ENCODE measurements at regions not wholly inside any gene's neighbourhood (a gene's known extent, or its start where the extent isn't known, plus 50 kb on each side); places are given as distances from the start of the nearest gene placed in this dataset.
A peak's percentile ranks its signal among the peaks of the same experiment; 100 is the strongest.
"Not testable (repeated sequence)": the region's sequence is repeated elsewhere in the genome, so short reads cannot be mapped to it uniquely, and the experiment has no call there.

- H3K4me3 ChIP-seq (ENCODE audit: low read length) = no peak overlapping the region
- TF ChIP-seq, protein P1, sequence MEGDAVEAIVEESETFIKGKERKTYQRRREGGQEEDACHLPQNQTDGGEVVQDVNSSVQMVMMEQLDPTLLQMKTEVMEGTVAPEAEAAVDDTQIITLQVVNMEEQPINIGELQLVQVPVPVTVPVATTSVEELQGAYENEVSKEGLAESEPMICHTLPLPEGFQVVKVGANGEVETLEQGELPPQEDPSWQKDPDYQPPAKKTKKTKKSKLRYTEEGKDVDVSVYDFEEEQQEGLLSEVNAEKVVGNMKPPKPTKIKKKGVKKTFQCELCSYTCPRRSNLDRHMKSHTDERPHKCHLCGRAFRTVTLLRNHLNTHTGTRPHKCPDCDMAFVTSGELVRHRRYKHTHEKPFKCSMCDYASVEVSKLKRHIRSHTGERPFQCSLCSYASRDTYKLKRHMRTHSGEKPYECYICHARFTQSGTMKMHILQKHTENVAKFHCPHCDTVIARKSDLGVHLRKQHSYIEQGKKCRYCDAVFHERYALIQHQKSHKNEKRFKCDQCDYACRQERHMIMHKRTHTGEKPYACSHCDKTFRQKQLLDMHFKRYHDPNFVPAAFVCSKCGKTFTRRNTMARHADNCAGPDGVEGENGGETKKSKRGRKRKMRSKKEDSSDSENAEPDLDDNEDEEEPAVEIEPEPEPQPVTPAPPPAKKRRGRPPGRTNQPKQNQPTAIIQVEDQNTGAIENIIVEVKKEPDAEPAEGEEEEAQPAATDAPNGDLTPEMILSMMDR (conservative IDR thresholded peaks at IDR 0.05; ENCODE audit: low read length) = no peak
- DNase-seq (ENCODE audit: low read depth) = no peak
Measured at GRCh38 chr6:44021589-44022295, 105.5 kb downstream of the MRPL14 start.

- TF ChIP-seq, protein P1 (conservative IDR thresholded peaks at IDR 0.05; ENCODE audit: low read length) = no peak
- no peak overlapping the region for H3K4me3 ChIP-seq (ENCODE audit: low read length)
- DNase-seq (ENCODE audit: low read depth) = no peak
Measured at GRCh38 chr6:44020664-44021425, 106.4 kb downstream of the MRPL14 start.

GRCh38 chr6:44020148-44020547 lies 107.1 kb downstream of the MRPL14 start:
- TF ChIP-seq, protein P1 (conservative IDR thresholded peaks at IDR 0.05; ENCODE audit: low read length) = no peak
- DNase-seq (ENCODE audit: low read depth) = no peak
- H3K4me3 ChIP-seq (ENCODE audit: low read length) = no peak overlapping the region

- H3K4me3 ChIP-seq (ENCODE audit: low read length); DNase-seq (ENCODE audit: low read depth): not testable (repeated sequence)
Measured at GRCh38 chr6:44017307-44017706, 109.9 kb downstream of the MRPL14 start.

DNA sequence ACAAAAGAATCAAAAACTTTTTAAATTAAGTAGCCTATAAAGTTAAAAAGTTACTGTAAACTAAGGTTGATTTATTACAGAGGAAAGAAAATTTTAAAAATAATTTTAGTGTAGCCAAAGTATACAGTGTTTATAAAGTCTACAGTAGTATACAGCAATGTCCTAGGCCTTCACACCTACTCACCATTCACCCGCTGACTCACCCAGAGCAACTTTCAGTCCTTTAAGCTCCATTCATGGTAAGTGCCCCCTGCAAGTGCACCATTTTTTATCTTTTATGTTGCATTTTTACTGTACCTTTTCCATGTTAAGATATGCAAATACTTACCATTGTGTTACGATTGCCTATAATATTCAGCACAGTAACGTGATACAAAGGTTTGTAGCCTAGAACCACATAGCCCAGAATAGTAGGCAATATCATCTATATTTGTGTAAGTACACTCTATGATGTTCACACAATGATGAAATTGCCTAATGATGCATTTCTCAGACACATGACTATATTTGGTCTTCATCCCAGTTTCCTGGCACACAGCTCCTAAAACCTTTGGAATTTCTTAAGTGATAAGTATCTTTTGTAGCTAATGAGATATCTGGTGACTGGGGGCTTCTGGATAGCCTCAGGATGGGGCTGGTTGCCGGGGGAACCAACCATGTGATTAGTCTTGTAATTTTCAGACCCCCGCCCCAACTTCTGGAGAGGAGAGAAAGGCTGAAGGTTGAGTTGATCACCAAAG lies 111.0 kb downstream of the MRPL14 start:
- peak; percentile 58 for DNase-seq (ENCODE audit: low read depth)
- TF ChIP-seq, protein P1 (conservative IDR thresholded peaks at IDR 0.05; ENCODE audit: low read length) = no peak
- no peak overlapping the region for H3K4me3 ChIP-seq (ENCODE audit: low read length)

DNA sequence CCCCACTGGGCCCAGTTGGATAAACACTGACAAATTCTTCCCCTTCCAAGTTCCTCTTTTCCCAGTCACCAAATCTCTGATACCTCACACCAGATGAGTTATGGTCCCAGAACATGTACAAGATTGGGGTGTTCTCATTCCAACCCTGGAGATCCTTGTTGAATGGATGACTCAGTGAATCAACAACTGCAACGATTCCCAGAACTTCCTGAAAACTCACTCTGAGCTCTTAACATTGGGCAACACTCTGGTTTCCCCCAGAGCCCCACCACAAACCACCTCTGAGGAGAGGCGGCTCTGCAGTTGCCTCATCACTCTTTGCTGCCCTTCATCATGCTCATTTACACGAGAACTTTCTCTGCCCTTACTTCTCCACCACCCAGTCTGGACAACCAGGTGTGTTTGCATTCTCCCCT lies 115.2 kb downstream of the MRPL14 start:
- no peak overlapping the region for H3K4me3 ChIP-seq (ENCODE audit: low read length)
- TF ChIP-seq, protein P1 (conservative IDR thresholded peaks at IDR 0.05; ENCODE audit: low read length) = no peak
- peak; percentile 99 for DNase-seq (ENCODE audit: low read depth)

- H3K4me3 ChIP-seq (ENCODE audit: low read length) = no peak overlapping the region; the same call in 1 of the 2 replicates
- DNase-seq (ENCODE audit: low read depth) = peak; percentile 50
- TF ChIP-seq, protein P1 (conservative IDR thresholded peaks at IDR 0.05; ENCODE audit: low read length) = no peak
Measured at GRCh38 chr6:44011350-44011920, 115.8 kb downstream of the MRPL14 start.

Data from AG10803 (cell line).